HCT116 (cell line): ENCODE measurements at regions not wholly inside any gene's neighbourhood (a gene's known extent, or its start where the extent isn't known, plus 50 kb on each side); places are given as distances from the start of the nearest gene placed in this dataset.

Experiments
- ATAC-seq: fragments of 200-7000 bp; cut with Tn5 transposase; 2 replicates; pipeline ENCODE4 v1.9.1; 2020; ENCODE audit warnings: mild to moderate bottlenecking, moderate library complexity
- BruUV-seq: library from RNA; stranded (reverse); fragments of 400-500 nt; replicated peaks from 2 replicates; lab custom pipeline; 2021; lab: Mats Ljungman, UMichigan
- CTCF ChIA-PET: fragments of 300-600 bp; sonication (Branson Sonifier 250); formaldehyde crosslinking; loops from one replicate; lab custom pipeline; 2021; ENCODE audit warnings: antibody characterized with exemption; lab: Charles Lee
- POLR2A ChIA-PET: fragments of 300-600, 350-600 bp; sonication (Branson Sonifier 250); formaldehyde crosslinking; loops from one replicate; lab custom pipeline; 2021; ENCODE audit warnings: antibody characterized with exemption; lab: Charles Lee
- RAD21 ChIA-PET, 2 experiments: fragments of 300-600 bp; sonication (Branson Sonifier 250); formaldehyde crosslinking; loops; one replicate each; lab custom pipeline; 2023; ENCODE audit warnings: low total read pairs in 2 of 2; ENCODE audit not compliant: uncharacterized antibody in 2 of 2, unreplicated experiment in 2 of 2, low non-redundant PET in 1 of 2; lab: Charles Lee
- DNase-seq: peaks from one replicate; pipeline ENCODE4 v3.0.0-alpha.2; 2010; ENCODE audit warnings: low read depth, low spot score
- H2AFZ ChIP-seq: fragments of 200-600 bp; shearing (Covaris generic), sonication (generic); 2 replicates; pipeline ENCODE4 v1.6.1; 2017; ENCODE audit warnings: low read depth, mixed run types, mixed read lengths, antibody characterized with exemption, low read length; ENCODE audit not compliant: poor library complexity, severe bottlenecking
- H3K27ac ChIP-seq: 2 replicates; pipeline ENCODE4 v1.5.1; 2012; ENCODE audit warnings: low read depth, low read length
- H3K27me3 ChIP-seq: fragments of 200-600 bp; sonication (generic); 2 replicates; pipeline ENCODE4 v1.6.1; 2016; ENCODE audit warnings: mixed run types, low read length, mixed read lengths; ENCODE audit not compliant: insufficient read depth
- H3K36me3 ChIP-seq, 2 experiments: fragments of 200-500 bp in 1 of 2; fragments of 200-600 bp in 1 of 2; sonication (Bioruptor generic) in 1 of 2; sonication (generic) in 1 of 2; 2 replicates each; pipeline versions ENCODE4 v1.5.1 to v1.6.1; 2014 to 2016; ENCODE audit warnings: low read length in 2 of 2, inconsistent platforms in 1 of 2, mixed read lengths in 1 of 2, mixed run types in 1 of 2; ENCODE audit not compliant: insufficient read depth in 2 of 2, control insufficient read depth in 1 of 2
- H3K4me1 ChIP-seq, 2 experiments: fragments of 200-600 bp in 1 of 2; sonication (generic) in 1 of 2; 2 replicates each; pipeline versions ENCODE4 v1.5.1 to v1.6.1; 2012 to 2017; ENCODE audit warnings: low read length in 2 of 2, inconsistent platforms in 1 of 2, mild to moderate bottlenecking in 1 of 2, mixed read lengths in 1 of 2, mixed run types in 1 of 2, moderate library complexity in 1 of 2; ENCODE audit not compliant: insufficient read depth in 2 of 2, control insufficient read depth in 1 of 2
- H3K4me2 ChIP-seq: fragments of 200-600 bp; sonication (generic); 2 replicates; pipeline ENCODE4 v1.6.1; 2017; ENCODE audit warnings: mixed run types, low read length, mixed read lengths
- H3K4me3 ChIP-seq, 2 experiments: fragments of 200-600 bp in 1 of 2; sonication (generic) in 1 of 2; replicated peaks in 1 of 2; 2 replicates each; pipeline ENCODE4 v1.5.1; 2011 to 2016; ENCODE audit warnings: low read length in 2 of 2, control low read depth in 1 of 2, low read depth in 1 of 2, mild to moderate bottlenecking in 1 of 2, mixed read lengths in 1 of 2, mixed run types in 1 of 2
- H3K79me2 ChIP-seq: fragments of 200-600 bp; sonication (generic); 2 replicates; pipeline ENCODE4 v1.6.1; 2017; ENCODE audit warnings: mild to moderate bottlenecking, mixed run types, low read length, moderate library complexity, mixed read lengths; ENCODE audit not compliant: insufficient read depth
- H3K9ac ChIP-seq: fragments of 200-600 bp; sonication (generic); 2 replicates; pipeline ENCODE4 v1.6.1; 2016; ENCODE audit warnings: low read length, mixed read lengths
- H3K9me2 ChIP-seq: fragments of 200-600 bp; sonication (generic), shearing (Covaris generic); 2 replicates; pipeline ENCODE4 v1.6.1; 2017; ENCODE audit warnings: mixed run types, mild to moderate bottlenecking, moderate library complexity; ENCODE audit not compliant: insufficient read depth
- H3K9me3 ChIP-seq, 2 experiments: fragments of 200-500 bp in 1 of 2; fragments of 200-600 bp in 1 of 2; sonication (Bioruptor generic) in 1 of 2; sonication (generic) in 1 of 2; 2 replicates each; pipeline ENCODE4 v1.6.1; 2014 to 2017; ENCODE audit warnings: low read length in 2 of 2, mixed read lengths in 2 of 2, inconsistent platforms in 1 of 2, low read depth in 1 of 2, mild to moderate bottlenecking in 1 of 2, mixed run types in 1 of 2, moderate library complexity in 1 of 2; ENCODE audit not compliant: control insufficient read depth in 1 of 2, insufficient read depth in 1 of 2
- H4K20me1 ChIP-seq: fragments of 200-600 bp; sonication (generic), shearing (Covaris generic); 2 replicates; pipeline ENCODE4 v1.6.1; 2017; ENCODE audit warnings: mixed run types, mild to moderate bottlenecking, moderate library complexity; ENCODE audit not compliant: insufficient read depth
- CBX3 ChIP-seq: IDR thresholded peaks from 2 replicates; pipeline ENCODE4 v1.6.1; 2012; ENCODE audit warnings: low read depth
- EGR1 ChIP-seq: IDR thresholded peaks from 2 replicates; pipeline ENCODE4 v1.6.1; 2012; ENCODE audit warnings: low read depth
- EZH2phosphoT487 ChIP-seq: fragments of 200-600 bp; IDR thresholded peaks from 2 replicates; pipeline ENCODE4 v1.6.1; 2018; ENCODE audit warnings: antibody characterized with exemption, borderline replicate concordance
- FOSL1 ChIP-seq: IDR thresholded peaks from 2 replicates; pipeline ENCODE4 v1.6.1; 2012; ENCODE audit warnings: low read depth
- JUND ChIP-seq: IDR thresholded peaks from 2 replicates; pipeline ENCODE4 v1.6.1; 2012
- POLR2A ChIP-seq: IDR thresholded peaks from 2 replicates; pipeline ENCODE4 v1.7.0; 2011; ENCODE audit warnings: borderline replicate concordance; ENCODE audit not compliant: insufficient read depth, insufficient read length; ENCODE audit errors: extremely low read depth
- POLR2AphosphoS5 ChIP-seq: IDR thresholded peaks from 2 replicates; pipeline ENCODE4 v1.6.1; 2011; ENCODE audit warnings: mild to moderate bottlenecking, low read depth, low read length, moderate library complexity
- RAD21 ChIP-seq: IDR thresholded peaks from 2 replicates; pipeline ENCODE4 v1.6.1; 2012; ENCODE audit warnings: low read depth, mild to moderate bottlenecking
- TCF7L2 ChIP-seq: IDR thresholded peaks from 2 replicates; pipeline ENCODE4 v1.7.0; 2011; ENCODE audit warnings: borderline replicate concordance, inconsistent platforms; ENCODE audit not compliant: insufficient read depth, insufficient read length; ENCODE audit errors: extremely low read depth
- ZFX ChIP-seq: fragments of 450-650 bp; IDR thresholded peaks from 2 replicates; pipeline ENCODE4 v1.6.1; 2017
- intact Hi-C: fragments of 100-400 bp; cut with micrococcal nuclease; formaldehyde crosslinking; loops from 2 replicates; pipeline ENCODE4 v1.10.0; 2022
- TF ChIP-seq, protein P1 (sequence below): IDR thresholded peaks from 2 replicates; pipeline ENCODE4 v1.6.1; 2011; ENCODE audit warnings: mild to moderate bottlenecking, low read length, moderate library complexity; ENCODE audit not compliant: insufficient replicate concordance; ENCODE audit errors: extremely low read depth
- TF ChIP-seq, protein P2 (sequence below): IDR thresholded peaks from 2 replicates; pipeline ENCODE4 v1.6.1; 2012
- TF ChIP-seq, protein P3 (sequence below): IDR thresholded peaks from 2 replicates; pipeline ENCODE4 v1.6.1; 2012; ENCODE audit warnings: low read depth

DNA sequence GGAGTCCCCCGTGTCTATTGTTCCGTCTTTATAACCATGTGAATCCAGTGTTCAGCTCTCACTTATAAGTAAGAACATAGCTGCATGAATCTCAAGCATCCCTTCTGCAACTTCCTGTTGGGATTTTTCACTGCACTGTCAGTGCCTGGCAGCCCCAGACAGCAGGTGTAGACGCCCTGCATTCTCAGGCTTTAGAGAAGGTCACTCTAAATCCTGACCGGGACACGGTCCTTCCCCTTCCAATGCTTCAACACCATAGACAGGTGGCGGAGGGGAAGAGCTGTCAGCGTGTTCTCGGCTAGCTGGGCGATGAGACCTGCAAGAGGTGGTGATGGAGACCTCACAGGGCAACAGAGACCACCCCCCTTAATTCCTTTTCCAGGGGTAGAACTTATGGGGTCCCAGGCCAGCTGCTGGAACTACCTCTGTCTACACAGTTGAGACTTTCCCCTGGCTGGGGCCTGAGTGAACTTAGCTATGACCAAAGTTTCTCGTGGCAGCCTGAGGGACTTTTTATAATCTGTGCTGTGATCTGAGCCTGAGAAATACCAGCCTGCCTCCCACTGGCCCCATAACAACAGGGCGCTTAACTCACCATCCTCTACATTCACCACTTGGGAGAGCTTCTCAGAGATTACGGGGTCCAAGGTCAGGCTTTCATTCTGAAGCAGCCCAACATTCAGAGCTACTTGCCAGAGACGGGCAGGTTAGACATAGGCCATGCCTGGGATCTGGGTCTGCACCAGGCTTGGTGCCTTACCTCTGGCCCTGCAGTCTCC, 143.2 kb upstream of the TNRC6C start:
- intact Hi-C loops, result no loop called here
- ChIA-PET CTCF (no interaction called here), RAD21 (interaction anchor here in 1 of 2 experiments (0.7 kb wide), 1 partner anchor 41 kb away, joined by 4 read pairs; no protein-coding TSS in a partner anchor), POLR2A (interaction anchor here (1.2 kb wide), 1 partner anchor 16 kb away, joined by 3 read pairs; no protein-coding TSS in a partner anchor)
- no peaks in the 10 kb centered on the region for H3K9me3 ChIP-seq
- no peaks in the 10 kb centered on the region for H3K27me3 ChIP-seq
- H3K36me3 ChIP-seq, result no peaks in the 10 kb centered on the region
- ATAC-seq (no peak), DNase-seq (no peak)
- peaks cover 0 to 4% of the 10 kb centered on the region in 2 experiments; a peak in 1 of 4 replicates for H3K4me1 ChIP-seq
- BruUV-seq, result no TSS peak
- H3K9ac ChIP-seq, result no peak overlapping the region
- H2AFZ ChIP-seq, result no peak overlapping the region
- H3K27ac ChIP-seq, result no peak overlapping the region
- no peak overlapping the region for H3K4me3 ChIP-seq
- no peak for TF ChIP-seq FOSL1
- TF ChIP-seq ZFX, result no peak
- no peak for TF ChIP-seq EGR1
- TF ChIP-seq CBX3, result no peak
- no peak for TF ChIP-seq EZH2phosphoT487
- TF ChIP-seq, protein P1, sequence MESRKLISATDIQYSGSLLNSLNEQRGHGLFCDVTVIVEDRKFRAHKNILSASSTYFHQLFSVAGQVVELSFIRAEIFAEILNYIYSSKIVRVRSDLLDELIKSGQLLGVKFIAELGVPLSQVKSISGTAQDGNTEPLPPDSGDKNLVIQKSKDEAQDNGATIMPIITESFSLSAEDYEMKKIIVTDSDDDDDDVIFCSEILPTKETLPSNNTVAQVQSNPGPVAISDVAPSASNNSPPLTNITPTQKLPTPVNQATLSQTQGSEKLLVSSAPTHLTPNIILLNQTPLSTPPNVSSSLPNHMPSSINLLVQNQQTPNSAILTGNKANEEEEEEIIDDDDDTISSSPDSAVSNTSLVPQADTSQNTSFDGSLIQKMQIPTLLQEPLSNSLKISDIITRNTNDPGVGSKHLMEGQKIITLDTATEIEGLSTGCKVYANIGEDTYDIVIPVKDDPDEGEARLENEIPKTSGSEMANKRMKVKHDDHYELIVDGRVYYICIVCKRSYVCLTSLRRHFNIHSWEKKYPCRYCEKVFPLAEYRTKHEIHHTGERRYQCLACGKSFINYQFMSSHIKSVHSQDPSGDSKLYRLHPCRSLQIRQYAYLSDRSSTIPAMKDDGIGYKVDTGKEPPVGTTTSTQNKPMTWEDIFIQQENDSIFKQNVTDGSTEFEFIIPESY, result no peak
- TF ChIP-seq, protein P2, sequence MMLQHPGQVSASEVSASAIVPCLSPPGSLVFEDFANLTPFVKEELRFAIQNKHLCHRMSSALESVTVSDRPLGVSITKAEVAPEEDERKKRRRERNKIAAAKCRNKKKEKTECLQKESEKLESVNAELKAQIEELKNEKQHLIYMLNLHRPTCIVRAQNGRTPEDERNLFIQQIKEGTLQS, result no peak
- TF ChIP-seq RAD21, result no peak
- TF ChIP-seq TCF7L2, result no peak
- no peak for TF ChIP-seq POLR2A
- no peak for TF ChIP-seq POLR2AphosphoS5
- no peak for TF ChIP-seq JUND
- TF ChIP-seq, protein P3, sequence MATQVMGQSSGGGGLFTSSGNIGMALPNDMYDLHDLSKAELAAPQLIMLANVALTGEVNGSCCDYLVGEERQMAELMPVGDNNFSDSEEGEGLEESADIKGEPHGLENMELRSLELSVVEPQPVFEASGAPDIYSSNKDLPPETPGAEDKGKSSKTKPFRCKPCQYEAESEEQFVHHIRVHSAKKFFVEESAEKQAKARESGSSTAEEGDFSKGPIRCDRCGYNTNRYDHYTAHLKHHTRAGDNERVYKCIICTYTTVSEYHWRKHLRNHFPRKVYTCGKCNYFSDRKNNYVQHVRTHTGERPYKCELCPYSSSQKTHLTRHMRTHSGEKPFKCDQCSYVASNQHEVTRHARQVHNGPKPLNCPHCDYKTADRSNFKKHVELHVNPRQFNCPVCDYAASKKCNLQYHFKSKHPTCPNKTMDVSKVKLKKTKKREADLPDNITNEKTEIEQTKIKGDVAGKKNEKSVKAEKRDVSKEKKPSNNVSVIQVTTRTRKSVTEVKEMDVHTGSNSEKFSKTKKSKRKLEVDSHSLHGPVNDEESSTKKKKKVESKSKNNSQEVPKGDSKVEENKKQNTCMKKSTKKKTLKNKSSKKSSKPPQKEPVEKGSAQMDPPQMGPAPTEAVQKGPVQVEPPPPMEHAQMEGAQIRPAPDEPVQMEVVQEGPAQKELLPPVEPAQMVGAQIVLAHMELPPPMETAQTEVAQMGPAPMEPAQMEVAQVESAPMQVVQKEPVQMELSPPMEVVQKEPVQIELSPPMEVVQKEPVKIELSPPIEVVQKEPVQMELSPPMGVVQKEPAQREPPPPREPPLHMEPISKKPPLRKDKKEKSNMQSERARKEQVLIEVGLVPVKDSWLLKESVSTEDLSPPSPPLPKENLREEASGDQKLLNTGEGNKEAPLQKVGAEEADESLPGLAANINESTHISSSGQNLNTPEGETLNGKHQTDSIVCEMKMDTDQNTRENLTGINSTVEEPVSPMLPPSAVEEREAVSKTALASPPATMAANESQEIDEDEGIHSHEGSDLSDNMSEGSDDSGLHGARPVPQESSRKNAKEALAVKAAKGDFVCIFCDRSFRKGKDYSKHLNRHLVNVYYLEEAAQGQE, result no peak
- H3K79me2 ChIP-seq, result no peaks in the 10 kb centered on the region
- no peaks in the 10 kb centered on the region for H3K9me2 ChIP-seq
- no peak overlapping the region for H3K4me2 ChIP-seq
- H4K20me1 ChIP-seq, result no peaks in the 10 kb centered on the region
